ENCODE measurements at regions not wholly inside any gene's neighbourhood (a gene's known extent, or its start where the extent isn't known, plus 50 kb on each side); places are given as distances from the start of the nearest gene placed in this dataset.

GRCh38 chr12:98351784-98352183 lies 163.6 kb upstream of the TMPO start:
- Histone ChIP-seq H3K27me3 (ENCODE audit: control insufficient read depth, insufficient read depth, low read length) (no peaks in the 10 kb centered on the region), H3K36me3 (ENCODE audit: control insufficient read depth, insufficient read depth, low read length) (no peaks in the 10 kb centered on the region), H3K9ac (ENCODE audit: low read length) (no peak overlapping the region), H3K4me1 (ENCODE audit: control insufficient read depth, insufficient read depth, low read length) (no peaks in the 10 kb centered on the region), H3K27ac (ENCODE audit: low read depth, low read length) (no peak overlapping the region), H3K4me3 (ENCODE audit: low read length) (no peak overlapping the region)

GRCh38 chr12:98352218-98352811 lies 163.1 kb upstream of the TMPO start:
- H3K4me3 ChIP-seq (ENCODE audit: low read length) = no peak overlapping the region
- no peaks in the 10 kb centered on the region for H3K36me3 ChIP-seq (ENCODE audit: control insufficient read depth, insufficient read depth, low read length)
- H3K27me3 ChIP-seq (ENCODE audit: control insufficient read depth, insufficient read depth, low read length) = no peaks in the 10 kb centered on the region
- H3K9ac ChIP-seq (ENCODE audit: low read length) = no peak overlapping the region
- H3K4me1 ChIP-seq (ENCODE audit: control insufficient read depth, insufficient read depth, low read length) = no peaks in the 10 kb centered on the region
- H3K27ac ChIP-seq (ENCODE audit: low read depth, low read length) = no peak overlapping the region

- Histone ChIP-seq H3K27me3 (ENCODE audit: control insufficient read depth, insufficient read depth, low read length) (no peaks in the 10 kb centered on the region), H3K4me3 (ENCODE audit: low read length) (no peak overlapping the region), H3K27ac (ENCODE audit: low read depth, low read length) (no peak overlapping the region), H3K9ac (ENCODE audit: low read length) (no peak overlapping the region), H3K4me1 (ENCODE audit: control insufficient read depth, insufficient read depth, low read length) (no peaks in the 10 kb centered on the region), H3K36me3 (ENCODE audit: control insufficient read depth, insufficient read depth, low read length) (no peaks in the 10 kb centered on the region)
Measured at GRCh38 chr12:98352835-98353234, 162.6 kb upstream of the TMPO start.

GRCh38 chr12:98354520-98355035 lies 160.8 kb upstream of the TMPO start:
- no peak overlapping the region for H3K9ac ChIP-seq (ENCODE audit: low read length)
- H3K36me3 ChIP-seq (ENCODE audit: control insufficient read depth, insufficient read depth, low read length) = no peaks in the 10 kb centered on the region
- H3K27me3 ChIP-seq (ENCODE audit: control insufficient read depth, insufficient read depth, low read length) = no peaks in the 10 kb centered on the region
- no peak overlapping the region for H3K27ac ChIP-seq (ENCODE audit: low read depth, low read length)
- H3K4me3 ChIP-seq (ENCODE audit: low read length) = no peak overlapping the region
- no peaks in the 10 kb centered on the region for H3K4me1 ChIP-seq (ENCODE audit: control insufficient read depth, insufficient read depth, low read length)

GRCh38 chr12:98355322-98355721 lies 160.1 kb upstream of the TMPO start:
- H3K36me3 ChIP-seq (ENCODE audit: control insufficient read depth, insufficient read depth, low read length) = no peaks in the 10 kb centered on the region
- H3K4me1 ChIP-seq (ENCODE audit: control insufficient read depth, insufficient read depth, low read length) = no peaks in the 10 kb centered on the region
- no peak overlapping the region for H3K9ac ChIP-seq (ENCODE audit: low read length)
- H3K27ac ChIP-seq (ENCODE audit: low read depth, low read length) = no peak overlapping the region
- no peak overlapping the region for H3K4me3 ChIP-seq (ENCODE audit: low read length)
- H3K27me3 ChIP-seq (ENCODE audit: control insufficient read depth, insufficient read depth, low read length) = no peaks in the 10 kb centered on the region

GRCh38 chr12:98355933-98356332 lies 159.5 kb upstream of the TMPO start:
- H3K9ac ChIP-seq (ENCODE audit: low read length) = no peak overlapping the region
- no peaks in the 10 kb centered on the region for H3K4me1 ChIP-seq (ENCODE audit: control insufficient read depth, insufficient read depth, low read length)
- no peak overlapping the region for H3K4me3 ChIP-seq (ENCODE audit: low read length)
- H3K27ac ChIP-seq (ENCODE audit: low read depth, low read length) = no peak overlapping the region
- no peaks in the 10 kb centered on the region for H3K36me3 ChIP-seq (ENCODE audit: control insufficient read depth, insufficient read depth, low read length)
- H3K27me3 ChIP-seq (ENCODE audit: control insufficient read depth, insufficient read depth, low read length) = no peaks in the 10 kb centered on the region

GRCh38 chr12:98358144-98358543 lies 157.2 kb upstream of the TMPO start:
- H3K27ac ChIP-seq (ENCODE audit: low read depth, low read length) = no peak overlapping the region
- H3K9ac ChIP-seq (ENCODE audit: low read length) = no peak overlapping the region
- H3K36me3 ChIP-seq (ENCODE audit: control insufficient read depth, insufficient read depth, low read length) = no peaks in the 10 kb centered on the region
- no peak overlapping the region for H3K4me3 ChIP-seq (ENCODE audit: low read length)
- no peaks in the 10 kb centered on the region for H3K27me3 ChIP-seq (ENCODE audit: control insufficient read depth, insufficient read depth, low read length)
- no peaks in the 10 kb centered on the region for H3K4me1 ChIP-seq (ENCODE audit: control insufficient read depth, insufficient read depth, low read length)

- Histone ChIP-seq H3K27ac (ENCODE audit: low read depth, low read length) (no peak overlapping the region), H3K27me3 (ENCODE audit: control insufficient read depth, insufficient read depth, low read length) (no peaks in the 10 kb centered on the region)
Measured at GRCh38 chr12:98359856-98360255, 155.5 kb upstream of the TMPO start.

GRCh38 chr12:98360401-98360800 lies 155.0 kb upstream of the TMPO start:
- Histone ChIP-seq H3K27ac (ENCODE audit: low read depth, low read length) (no peak overlapping the region), H3K4me1 (ENCODE audit: control insufficient read depth, insufficient read depth, low read length) (no peaks in the 10 kb centered on the region), H3K9ac (ENCODE audit: low read length) (no peak overlapping the region), H3K36me3 (ENCODE audit: control insufficient read depth, insufficient read depth, low read length) (no peaks in the 10 kb centered on the region), H3K4me3 (ENCODE audit: low read length) (no peak overlapping the region), H3K27me3 (ENCODE audit: control insufficient read depth, insufficient read depth, low read length) (no peaks in the 10 kb centered on the region)

More at GRCh38 chr12:98359856-98360255, 155.5 kb upstream of the TMPO start:
- Histone ChIP-seq H3K4me3 (ENCODE audit: low read length) (no peak overlapping the region), H3K36me3 (ENCODE audit: control insufficient read depth, insufficient read depth, low read length) (no peaks in the 10 kb centered on the region), H3K4me1 (ENCODE audit: control insufficient read depth, insufficient read depth, low read length) (no peaks in the 10 kb centered on the region), H3K9ac (ENCODE audit: low read length) (no peak overlapping the region)

- no peak overlapping the region for H3K4me3 ChIP-seq (ENCODE audit: low read length)
- no peaks in the 10 kb centered on the region for H3K4me1 ChIP-seq (ENCODE audit: control insufficient read depth, insufficient read depth, low read length)
- H3K27me3 ChIP-seq (ENCODE audit: control insufficient read depth, insufficient read depth, low read length) = no peaks in the 10 kb centered on the region
- no peaks in the 10 kb centered on the region for H3K36me3 ChIP-seq (ENCODE audit: control insufficient read depth, insufficient read depth, low read length)
- H3K27ac ChIP-seq (ENCODE audit: low read depth, low read length) = no peak overlapping the region
- H3K9ac ChIP-seq (ENCODE audit: low read length) = no peak overlapping the region
Measured at GRCh38 chr12:98369581-98369980, 145.8 kb upstream of the TMPO start.

- no peak overlapping the region for H3K4me3 ChIP-seq (ENCODE audit: low read length)
- H3K27ac ChIP-seq (ENCODE audit: low read depth, low read length) = no peak overlapping the region
- H3K36me3 ChIP-seq (ENCODE audit: control insufficient read depth, insufficient read depth, low read length) = no peaks in the 10 kb centered on the region
- no peaks in the 10 kb centered on the region for H3K4me1 ChIP-seq (ENCODE audit: control insufficient read depth, insufficient read depth, low read length)
- H3K27me3 ChIP-seq (ENCODE audit: control insufficient read depth, insufficient read depth, low read length) = no peaks in the 10 kb centered on the region
- no peak overlapping the region for H3K9ac ChIP-seq (ENCODE audit: low read length)
Measured at GRCh38 chr12:98370976-98371375, 144.4 kb upstream of the TMPO start.

GRCh38 chr12:98371419-98371818 lies 144.0 kb upstream of the TMPO start:
- Histone ChIP-seq H3K9ac (ENCODE audit: low read length) (no peak overlapping the region), H3K36me3 (ENCODE audit: control insufficient read depth, insufficient read depth, low read length) (no peaks in the 10 kb centered on the region), H3K4me1 (ENCODE audit: control insufficient read depth, insufficient read depth, low read length) (no peaks in the 10 kb centered on the region), H3K4me3 (ENCODE audit: low read length) (no peak overlapping the region), H3K27me3 (ENCODE audit: control insufficient read depth, insufficient read depth, low read length) (no peaks in the 10 kb centered on the region), H3K27ac (ENCODE audit: low read depth, low read length) (no peak overlapping the region)

GRCh38 chr12:98372340-98373024 lies 142.9 kb upstream of the TMPO start:
- no peak overlapping the region for H3K4me3 ChIP-seq (ENCODE audit: low read length)
- H3K36me3 ChIP-seq (ENCODE audit: control insufficient read depth, insufficient read depth, low read length) = no peaks in the 10 kb centered on the region
- no peak overlapping the region for H3K9ac ChIP-seq (ENCODE audit: low read length)
- H3K4me1 ChIP-seq (ENCODE audit: control insufficient read depth, insufficient read depth, low read length) = no peaks in the 10 kb centered on the region
- H3K27me3 ChIP-seq (ENCODE audit: control insufficient read depth, insufficient read depth, low read length) = no peaks in the 10 kb centered on the region
- H3K27ac ChIP-seq (ENCODE audit: low read depth, low read length) = no peak overlapping the region
